Inflammatory macrophage treated with lipopolysaccharide for 4 hours (primary cell): ENCODE measurements at regions not wholly inside any gene's neighbourhood (a gene's known extent, or its start where the extent isn't known, plus 50 kb on each side); places are given as distances from the start of the nearest gene placed in this dataset.
"Not testable (repeated sequence)": the region's sequence is repeated elsewhere in the genome, so short reads cannot be mapped to it uniquely, and the experiment has no call there.

Experiments used
- DNase-seq: peaks from one replicate; pipeline ENCODE4 v3.0.0-alpha.2; 2020

- no peak for DNase-seq
Observed at GRCh38 chr1:99062192-99062591, 57.5 kb upstream of the PLPPR5 start.

GRCh38 chr1:99069146-99069545 lies 64.5 kb upstream of the PLPPR5 start:
- DNase-seq = no peak

- not testable (repeated sequence) for DNase-seq
Observed at GRCh38 chr1:99078529-99078928, 73.9 kb upstream of the PLPPR5 start.

- no peak for DNase-seq
Observed at GRCh38 chr1:99082366-99082765, 77.7 kb upstream of the PLPPR5 start.

GRCh38 chr1:99083338-99083737 lies 78.7 kb upstream of the PLPPR5 start:
- no peak for DNase-seq

- no peak for DNase-seq
Observed at GRCh38 chr1:99084562-99084961, 79.9 kb upstream of the PLPPR5 start.

- DNase-seq = no peak
Observed at GRCh38 chr1:99086057-99086456, 81.4 kb upstream of the PLPPR5 start.

- no peak for DNase-seq
Observed at GRCh38 chr1:99098589-99098988, 93.9 kb upstream of the PLPPR5 start.

- DNase-seq = no peak
Observed at GRCh38 chr1:99106274-99106673, 101.6 kb upstream of the PLPPR5 start.

- DNase-seq = no peak
Observed at GRCh38 chr1:99107680-99108079, 103.0 kb upstream of the PLPPR5 start.

GRCh38 chr1:99110140-99111041 lies 105.7 kb upstream of the PLPPR5 start:
- no peak for DNase-seq

GRCh38 chr1:99115231-99115630 lies 110.6 kb upstream of the PLPPR5 start:
- DNase-seq = no peak

GRCh38 chr1:99119188-99119587 lies 114.5 kb upstream of the PLPPR5 start:
- DNase-seq = no peak

GRCh38 chr1:99122039-99122438 lies 117.4 kb upstream of the PLPPR5 start:
- no peak for DNase-seq

GRCh38 chr1:99123936-99124335 lies 119.3 kb upstream of the PLPPR5 start:
- DNase-seq = no peak

GRCh38 chr1:99131546-99131945 lies 126.9 kb upstream of the PLPPR5 start:
- DNase-seq = no peak

GRCh38 chr1:99133756-99134500 lies 129.3 kb upstream of the PLPPR5 start:
- DNase-seq = no peak

GRCh38 chr1:99137554-99138206 lies 126.6 kb upstream of the PLPPR4 start:
- no peak for DNase-seq

- no peak for DNase-seq
Observed at GRCh38 chr1:99139876-99140275, 124.4 kb upstream of the PLPPR4 start.

- no peak for DNase-seq
Observed at GRCh38 chr1:99146129-99146848, 118.0 kb upstream of the PLPPR4 start.

- DNase-seq = no peak
Observed at GRCh38 chr1:99149952-99150351, 114.3 kb upstream of the PLPPR4 start.

- DNase-seq = no peak
Observed at GRCh38 chr1:99152132-99152531, 112.2 kb upstream of the PLPPR4 start.

GRCh38 chr1:99163671-99164070 lies 100.6 kb upstream of the PLPPR4 start:
- no peak for DNase-seq
